Vagina (tissue), 2 donors: ENCODE measurements at regions not wholly inside any gene's neighbourhood (a gene's known extent, or its start where the extent isn't known, plus 50 kb on each side); places are given as distances from the start of the nearest gene placed in this dataset.
A peak's percentile ranks its signal among the peaks of the same experiment; 100 is the strongest.

Source experiments
- DNase-seq, 2 donors: peaks; one replicate each; pipeline ENCODE4 v3.0.0-alpha.2; 2017; ENCODE audit errors: extremely low spot score in 2 of 2
- H3K27ac ChIP-seq: fragments of 200-600 bp; sonication (generic); one replicate; pipeline ENCODE4 v1.5.1; 2019
- H3K27me3 ChIP-seq: fragments of 200-600 bp; sonication (generic); one replicate; pipeline ENCODE4 v1.5.1; 2019
- H3K36me3 ChIP-seq, 2 donors: fragments of 200-600 bp; sonication (generic); one replicate each; pipeline ENCODE4 v1.5.1; 2017 to 2019
- H3K4me1 ChIP-seq: fragments of 200-600 bp; sonication (generic); one replicate; pipeline ENCODE4 v1.5.1; 2019
- H3K4me3 ChIP-seq, 2 donors: fragments of 200-600 bp; sonication (generic); 1 replicate in 1 of 2; 2 replicates in 1 of 2; pipeline ENCODE4 v1.5.1; 2016 to 2019
- H3K9me3 ChIP-seq: fragments of 200-600 bp; sonication (generic); one replicate; pipeline ENCODE4 v1.5.1; 2019
- POLR2A ChIP-seq, 2 donors: fragments of 450-650 bp; IDR thresholded peaks; one replicate each; pipeline ENCODE4 v1.6.1; 2017; ENCODE audit warnings: antibody characterized with exemption in 2 of 2, mild to moderate bottlenecking in 2 of 2, moderate library complexity in 2 of 2
- POLR2AphosphoS5 ChIP-seq, 2 donors: sonication (generic); formaldehyde crosslinking; IDR thresholded peaks; one replicate each; pipeline ENCODE4 v1.9.0; 2017; ENCODE audit warnings: antibody characterized with exemption in 2 of 2, mild to moderate bottlenecking in 2 of 2, low read depth in 1 of 2; ENCODE audit not compliant: insufficient read depth in 1 of 2
- intact Hi-C: fragments of 100-400 bp; cut with DNase I; formaldehyde crosslinking; loops from one replicate; pipeline ENCODE4 v1.15.1; 2023
- TF ChIP-seq, protein P1 (sequence below), 3 experiments: fragments of 450-650 bp in 2 of 3; fragments of 200-600 bp in 1 of 3; sonication (generic) in 1 of 3; IDR thresholded peaks; one replicate each; pipeline ENCODE4 v1.5.1; 2017 to 2019; ENCODE audit warnings: antibody characterized with exemption in 3 of 3, mild to moderate bottlenecking in 2 of 3, moderate library complexity in 2 of 3

GRCh38 chr15:92705764-92706163 lies 50.2 kb upstream of the FAM174B start:
- no peaks in the 10 kb centered on the region for H3K27me3 ChIP-seq
- H3K4me3 ChIP-seq: no peak overlapping the region
- H3K27ac ChIP-seq: no peak overlapping the region
- H3K9me3 ChIP-seq: no peaks in the 10 kb centered on the region
- intact Hi-C loops: no loop called here
- no peaks in the 10 kb centered on the region for H3K4me1 ChIP-seq
- TF ChIP-seq, protein P1, sequence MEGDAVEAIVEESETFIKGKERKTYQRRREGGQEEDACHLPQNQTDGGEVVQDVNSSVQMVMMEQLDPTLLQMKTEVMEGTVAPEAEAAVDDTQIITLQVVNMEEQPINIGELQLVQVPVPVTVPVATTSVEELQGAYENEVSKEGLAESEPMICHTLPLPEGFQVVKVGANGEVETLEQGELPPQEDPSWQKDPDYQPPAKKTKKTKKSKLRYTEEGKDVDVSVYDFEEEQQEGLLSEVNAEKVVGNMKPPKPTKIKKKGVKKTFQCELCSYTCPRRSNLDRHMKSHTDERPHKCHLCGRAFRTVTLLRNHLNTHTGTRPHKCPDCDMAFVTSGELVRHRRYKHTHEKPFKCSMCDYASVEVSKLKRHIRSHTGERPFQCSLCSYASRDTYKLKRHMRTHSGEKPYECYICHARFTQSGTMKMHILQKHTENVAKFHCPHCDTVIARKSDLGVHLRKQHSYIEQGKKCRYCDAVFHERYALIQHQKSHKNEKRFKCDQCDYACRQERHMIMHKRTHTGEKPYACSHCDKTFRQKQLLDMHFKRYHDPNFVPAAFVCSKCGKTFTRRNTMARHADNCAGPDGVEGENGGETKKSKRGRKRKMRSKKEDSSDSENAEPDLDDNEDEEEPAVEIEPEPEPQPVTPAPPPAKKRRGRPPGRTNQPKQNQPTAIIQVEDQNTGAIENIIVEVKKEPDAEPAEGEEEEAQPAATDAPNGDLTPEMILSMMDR (IDR thresholded peaks at IDR 0.05): no peak
- TF ChIP-seq POLR2A (IDR thresholded peaks at IDR 0.05) (no peak), POLR2AphosphoS5 (IDR thresholded peaks at IDR 0.05; ENCODE audit: insufficient read depth in 1 of 2, low read depth in 1 of 2) (no peak)
- no peak for DNase-seq
- no peaks in the 10 kb centered on the region for H3K36me3 ChIP-seq

GRCh38 chr15:92706201-92706600 lies 50.6 kb upstream of the FAM174B start:
- Histone ChIP-seq H3K27me3 (no peaks in the 10 kb centered on the region), H3K36me3 (no peaks in the 10 kb centered on the region), H3K4me1 (no peaks in the 10 kb centered on the region), H3K4me3 (no peak overlapping the region), H3K9me3 (no peaks in the 10 kb centered on the region), H3K27ac (no peak overlapping the region)
- intact Hi-C loops: no loop called here
- peak in 1 of 2 donors; percentile 16 for DNase-seq
- TF ChIP-seq POLR2AphosphoS5 (IDR thresholded peaks at IDR 0.05; ENCODE audit: insufficient read depth in 1 of 2, low read depth in 1 of 2): no peak
- TF ChIP-seq, protein P1 (IDR thresholded peaks at IDR 0.05): no peak

GRCh38 chr15:92707880-92708551 lies 52.4 kb upstream of the FAM174B start:
- Histone ChIP-seq H3K4me3 (no peak overlapping the region), H3K27ac (no peak overlapping the region), H3K36me3 (no peaks in the 10 kb centered on the region), H3K9me3 (no peaks in the 10 kb centered on the region), H3K4me1 (no peaks in the 10 kb centered on the region), H3K27me3 (no peaks in the 10 kb centered on the region)
- no peak for TF ChIP-seq POLR2AphosphoS5 (IDR thresholded peaks at IDR 0.05; ENCODE audit: insufficient read depth in 1 of 2, low read depth in 1 of 2)
- no peak for TF ChIP-seq POLR2A (IDR thresholded peaks at IDR 0.05)
- TF ChIP-seq, protein P1 (IDR thresholded peaks at IDR 0.05): no peak
- DNase-seq: peak in 1 of 2 donors; percentile 42
- intact Hi-C loops: no loop called here

- intact Hi-C loops: no loop called here
- H3K27ac ChIP-seq: no peak overlapping the region
- H3K36me3 ChIP-seq: no peaks in the 10 kb centered on the region
- peak in 1 of 2 donors; percentile 54 for DNase-seq
- TF ChIP-seq POLR2A (IDR thresholded peaks at IDR 0.05): no peak
- TF ChIP-seq, protein P1 (IDR thresholded peaks at IDR 0.05): no peak
- TF ChIP-seq POLR2AphosphoS5 (IDR thresholded peaks at IDR 0.05; ENCODE audit: insufficient read depth in 1 of 2, low read depth in 1 of 2): no peak
- no peaks in the 10 kb centered on the region for H3K27me3 ChIP-seq
- H3K4me3 ChIP-seq: no peak overlapping the region
- H3K9me3 ChIP-seq: no peaks in the 10 kb centered on the region
- H3K4me1 ChIP-seq: peaks cover 2% of the 10 kb centered on the region
Measured at GRCh38 chr15:92708635-92709034, 53.1 kb upstream of the FAM174B start.

GRCh38 chr15:92709110-92709790 lies 53.7 kb upstream of the FAM174B start:
- TF ChIP-seq POLR2A (IDR thresholded peaks at IDR 0.05): no peak
- no peak for TF ChIP-seq POLR2AphosphoS5 (IDR thresholded peaks at IDR 0.05; ENCODE audit: insufficient read depth in 1 of 2, low read depth in 1 of 2)
- TF ChIP-seq, protein P1 (IDR thresholded peaks at IDR 0.05): no peak
- Histone ChIP-seq H3K27me3 (no peaks in the 10 kb centered on the region), H3K4me3 (no peak overlapping the region), H3K9me3 (no peaks in the 10 kb centered on the region), H3K4me1 (peaks cover 8% of the 10 kb centered on the region), H3K27ac (no peak overlapping the region), H3K36me3 (no peaks in the 10 kb centered on the region)
- no peak for DNase-seq
- intact Hi-C loops: no loop called here
